T-helper 2 cell (primary cell): ENCODE measurements at regions not wholly inside any gene's neighbourhood (a gene's known extent, or its start where the extent isn't known, plus 50 kb on each side); places are given as distances from the start of the nearest gene placed in this dataset.
"Not testable (repeated sequence)": the region's sequence is repeated elsewhere in the genome, so short reads cannot be mapped to it uniquely, and the experiment has no call there.

Experiments
- DNase-seq, 5 experiments: peaks; one replicate each; pipeline versions ENCODE4 v3.0.0 to v3.0.0-alpha.2; 2012 to 2022

DNA sequence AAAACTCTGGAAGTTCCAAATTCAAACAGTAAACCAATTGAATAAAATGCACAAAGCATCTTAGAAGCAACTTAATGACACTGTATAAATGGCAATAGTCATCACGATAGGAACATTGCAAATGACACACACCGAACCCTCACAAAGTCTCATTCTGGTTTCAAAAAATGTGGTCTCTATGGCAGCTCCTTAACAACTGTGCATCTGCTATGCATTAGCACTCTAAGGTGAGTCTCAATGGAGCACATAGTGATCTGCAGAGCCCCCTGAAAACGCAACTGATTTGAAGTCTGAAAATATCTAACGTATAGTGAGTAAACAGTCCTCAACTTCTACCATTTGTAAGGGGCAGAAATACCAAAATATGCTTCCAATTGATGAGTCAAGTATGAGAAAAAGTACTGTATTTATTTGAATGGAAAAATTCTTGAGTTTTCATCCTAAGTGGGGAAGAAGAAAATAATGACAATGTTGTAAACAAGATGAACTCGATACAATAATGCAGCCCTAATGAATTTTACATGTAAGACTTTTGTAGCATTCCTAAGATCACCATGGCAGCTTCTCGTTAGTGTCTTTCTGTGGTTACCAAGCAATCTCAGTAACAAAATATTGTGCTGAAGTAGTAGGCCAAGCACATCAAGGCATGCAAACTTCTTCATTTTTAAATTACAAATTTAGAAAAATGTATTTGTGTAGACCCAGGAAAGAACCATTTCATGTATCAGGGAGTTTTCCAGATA, 517.5 kb upstream of the FAM174A start:
- DNase-seq: no peak

DNA sequence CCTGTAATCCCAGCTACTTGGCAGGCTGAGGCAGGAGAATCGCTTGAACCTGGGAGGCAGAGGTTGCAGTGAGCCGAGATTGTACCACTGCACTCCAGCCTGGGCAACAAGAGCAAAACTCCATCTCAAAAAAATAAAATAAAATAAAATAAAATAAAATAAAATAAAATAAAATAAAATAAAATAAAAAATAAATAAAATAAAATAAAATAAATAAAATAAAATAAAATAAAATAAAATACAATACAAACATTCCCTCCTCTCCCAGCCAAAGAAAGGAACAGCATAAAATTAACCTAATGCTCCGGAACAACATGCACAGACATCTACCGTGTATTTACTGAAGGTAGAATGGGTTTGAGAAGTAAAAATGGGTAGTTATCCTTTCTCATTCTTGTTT, 521.9 kb upstream of the FAM174A start:
- not testable (repeated sequence) for DNase-seq

DNA sequence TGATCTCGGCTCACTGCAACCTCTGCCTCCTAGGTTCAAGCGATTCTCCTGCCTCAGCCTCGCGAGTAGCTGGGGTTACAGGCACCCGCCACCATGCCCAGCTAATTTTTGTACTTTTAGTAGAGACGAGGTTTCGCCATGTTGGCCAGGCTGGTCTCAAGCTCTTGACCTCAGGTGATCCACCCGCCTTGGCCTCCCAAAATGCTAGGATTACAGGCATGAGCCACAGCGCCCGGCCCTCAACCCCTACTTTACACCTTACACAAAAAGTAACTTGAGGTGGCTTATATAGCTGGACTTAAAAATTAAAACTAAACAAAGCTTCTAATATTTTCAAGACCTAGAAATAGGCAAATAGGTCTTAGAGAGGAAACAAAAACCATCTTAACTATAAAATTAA, 524.0 kb upstream of the FAM174A start:
- not testable (repeated sequence) for DNase-seq

DNA sequence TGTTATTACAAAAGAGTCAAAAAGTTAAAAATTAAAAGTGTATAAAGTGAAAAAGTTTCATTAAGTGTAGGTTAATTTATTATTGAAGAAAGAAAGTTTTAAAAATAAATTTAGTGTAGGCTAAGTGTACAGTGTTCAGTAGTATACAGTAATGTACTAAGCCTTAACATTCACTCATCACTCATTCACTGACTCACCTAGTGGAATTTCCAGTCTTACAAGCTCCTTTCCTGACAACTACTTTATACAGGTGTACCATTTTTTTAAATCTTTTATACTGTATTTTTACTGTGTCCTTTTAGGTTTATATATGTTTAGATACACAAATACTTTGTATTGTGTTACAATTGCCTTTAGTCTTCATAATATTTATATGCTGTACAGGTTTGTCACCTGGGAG, 530.2 kb upstream of the FAM174A start:
- no peak for DNase-seq

DNA sequence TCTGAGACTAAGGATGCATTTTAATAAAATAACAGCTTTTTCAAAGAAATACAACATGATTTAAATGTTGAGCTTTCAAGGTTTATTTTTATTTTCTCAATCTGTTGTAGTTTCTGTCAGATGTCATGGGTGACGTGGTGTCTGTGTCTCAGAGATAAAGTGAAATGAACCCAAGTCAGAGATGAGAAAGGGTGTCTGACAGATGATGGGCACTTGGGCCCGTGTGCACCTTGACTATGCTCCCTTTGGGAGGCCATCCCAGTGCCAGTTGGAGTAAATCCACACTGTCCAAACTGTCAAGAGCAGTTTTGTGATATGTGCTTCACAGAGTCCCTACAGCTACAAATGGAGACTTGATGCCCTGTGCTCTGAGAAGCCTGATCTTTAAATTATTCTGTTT, 536.9 kb upstream of the FAM174A start:
- no peak for DNase-seq

DNA sequence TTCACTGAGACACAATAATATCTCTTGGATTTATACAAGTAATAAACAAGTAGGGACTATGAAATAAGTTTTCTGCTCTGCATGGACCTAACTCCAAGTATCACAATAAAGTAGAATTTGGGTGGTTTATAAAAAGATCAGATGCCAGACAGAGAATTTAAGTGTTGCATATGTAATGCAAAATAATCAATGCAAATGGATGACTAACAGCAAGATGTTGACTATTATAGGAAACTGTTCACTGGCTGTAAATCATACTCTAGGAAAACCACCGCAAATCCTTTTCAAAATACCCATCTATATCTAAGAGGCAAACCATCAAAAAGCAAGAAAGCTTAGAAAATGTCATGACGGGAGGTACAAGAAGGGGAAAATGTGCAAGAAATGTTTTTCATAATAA, 539.8 kb upstream of the FAM174A start:
- DNase-seq: no peak

DNA sequence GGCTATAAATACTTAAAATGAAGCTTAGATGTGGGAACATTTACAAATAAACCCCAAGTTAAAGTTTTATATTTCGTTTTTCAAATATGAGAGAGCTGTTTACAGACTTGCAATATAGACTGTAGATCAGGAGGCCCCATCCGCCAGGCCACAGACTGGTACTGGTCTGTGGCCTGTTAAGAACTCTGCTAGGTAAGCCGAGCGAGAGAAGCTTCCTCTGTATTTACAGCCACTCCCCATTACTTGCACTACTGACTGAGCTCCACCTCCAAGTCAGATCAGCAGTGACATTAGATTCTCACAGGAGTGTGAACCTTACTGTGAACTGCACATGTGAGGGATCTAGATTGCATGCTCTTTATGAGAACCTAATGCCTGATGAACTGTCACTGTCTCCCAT, 561.4 kb upstream of the FAM174A start:
- no peak for DNase-seq

DNA sequence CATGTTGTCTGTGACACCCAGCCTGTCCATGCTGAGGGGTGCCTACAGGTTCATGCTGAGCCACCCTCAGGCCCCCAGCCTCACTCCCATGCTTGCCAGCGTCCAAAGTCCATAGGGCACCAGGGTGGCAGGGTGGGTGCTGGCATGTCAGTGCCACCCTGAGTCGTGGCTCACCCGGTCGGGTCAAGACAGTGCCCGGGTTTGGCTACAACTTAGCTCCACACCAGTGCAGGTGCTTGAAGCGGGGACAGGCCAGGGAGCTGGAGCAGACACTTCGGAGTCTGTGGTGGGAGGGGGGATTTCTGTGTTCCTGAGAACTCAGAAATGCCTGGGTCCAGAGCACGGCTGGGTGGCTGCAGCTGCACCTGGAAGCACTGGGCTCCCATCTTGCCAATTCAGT, 579.2 kb upstream of the FAM174A start:
- DNase-seq: no peak

DNA sequence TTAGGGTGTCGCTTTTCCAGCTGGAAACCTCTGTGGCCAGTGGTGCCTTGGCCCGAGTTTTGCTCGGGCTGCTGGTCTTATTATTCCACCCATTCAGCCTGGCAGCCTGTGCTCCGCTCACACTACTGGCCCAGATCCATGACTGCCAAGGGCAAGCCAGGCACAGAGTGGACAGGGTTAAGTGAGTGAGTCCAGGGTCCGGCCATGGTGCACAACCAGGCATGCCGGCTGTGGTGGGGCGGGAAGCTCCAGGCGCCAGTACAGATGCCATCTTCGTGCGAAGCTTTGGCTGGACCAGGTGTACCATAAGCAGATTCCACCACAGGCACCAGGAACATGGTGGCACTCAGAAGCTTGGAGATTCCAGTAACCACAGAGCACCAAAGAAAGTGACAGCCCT, 580.2 kb upstream of the FAM174A start:
- no peak for DNase-seq

DNA sequence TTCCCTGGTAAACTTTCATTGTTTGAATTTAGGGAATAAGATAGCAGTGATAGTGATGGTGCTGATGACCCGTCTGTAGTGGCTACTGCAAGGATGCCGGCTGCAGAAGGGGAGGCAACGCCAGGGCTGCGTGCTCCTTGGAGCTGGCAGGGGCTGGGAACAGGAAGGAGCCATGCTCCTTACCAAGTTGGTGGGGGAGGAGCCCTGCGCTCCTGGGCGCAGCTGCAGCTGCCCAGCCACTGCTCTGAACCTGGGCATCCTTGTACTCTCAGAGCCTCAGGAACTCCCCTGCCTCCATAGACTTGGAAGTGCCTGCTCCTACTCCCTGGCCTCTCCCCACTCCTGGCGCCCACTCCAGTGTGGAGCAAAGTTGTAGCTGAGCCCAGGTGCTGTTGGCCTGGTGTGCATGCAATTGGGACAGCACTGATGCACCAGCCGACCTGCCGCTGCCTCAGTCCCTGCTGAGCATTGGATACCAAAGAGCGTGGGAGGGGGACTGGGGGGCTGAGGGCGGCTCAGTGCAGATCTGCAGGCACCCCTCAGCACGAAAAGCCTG, 585.1 kb upstream of the FAM174A start:
- DNase-seq: no peak

DNA sequence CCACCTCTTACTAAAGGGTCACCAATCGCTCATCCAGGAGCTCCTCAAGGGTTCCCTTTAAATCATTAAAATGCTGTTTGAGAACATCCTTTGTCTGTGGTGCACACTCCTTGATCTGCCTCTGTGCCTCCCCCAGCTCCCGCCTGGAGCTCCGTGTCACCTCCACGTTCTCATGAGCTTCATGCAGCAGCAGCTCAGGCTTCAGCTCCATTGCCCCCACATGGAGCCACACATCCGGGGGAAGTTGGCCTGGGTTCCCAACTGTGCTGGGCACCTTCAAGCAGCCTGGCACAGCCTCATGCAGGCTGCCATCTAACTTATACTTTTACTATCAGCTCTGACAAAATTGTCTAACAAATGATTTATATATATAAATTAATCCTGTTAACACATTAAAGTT, 585.8 kb upstream of the FAM174A start:
- DNase-seq: no peak

DNA sequence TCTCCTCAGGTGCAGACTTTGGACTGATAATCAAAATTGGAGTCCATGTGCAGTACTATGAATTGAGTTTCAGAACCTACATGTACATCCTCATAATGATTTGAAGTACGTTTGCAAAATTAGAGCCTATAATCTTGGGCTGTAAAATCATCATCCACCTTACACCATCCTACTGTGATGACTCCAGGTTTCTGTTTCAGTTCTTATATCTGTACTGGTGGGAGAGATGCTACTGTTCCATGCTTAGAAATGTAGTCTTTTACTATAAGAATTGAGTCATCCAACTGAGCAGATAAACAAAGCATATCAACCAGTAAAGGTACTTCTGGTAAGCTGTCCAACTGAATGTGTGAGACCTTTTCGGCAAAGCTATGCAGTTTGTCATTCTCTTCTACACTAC, 586.3 kb upstream of the FAM174A start:
- DNase-seq: no peak

DNA sequence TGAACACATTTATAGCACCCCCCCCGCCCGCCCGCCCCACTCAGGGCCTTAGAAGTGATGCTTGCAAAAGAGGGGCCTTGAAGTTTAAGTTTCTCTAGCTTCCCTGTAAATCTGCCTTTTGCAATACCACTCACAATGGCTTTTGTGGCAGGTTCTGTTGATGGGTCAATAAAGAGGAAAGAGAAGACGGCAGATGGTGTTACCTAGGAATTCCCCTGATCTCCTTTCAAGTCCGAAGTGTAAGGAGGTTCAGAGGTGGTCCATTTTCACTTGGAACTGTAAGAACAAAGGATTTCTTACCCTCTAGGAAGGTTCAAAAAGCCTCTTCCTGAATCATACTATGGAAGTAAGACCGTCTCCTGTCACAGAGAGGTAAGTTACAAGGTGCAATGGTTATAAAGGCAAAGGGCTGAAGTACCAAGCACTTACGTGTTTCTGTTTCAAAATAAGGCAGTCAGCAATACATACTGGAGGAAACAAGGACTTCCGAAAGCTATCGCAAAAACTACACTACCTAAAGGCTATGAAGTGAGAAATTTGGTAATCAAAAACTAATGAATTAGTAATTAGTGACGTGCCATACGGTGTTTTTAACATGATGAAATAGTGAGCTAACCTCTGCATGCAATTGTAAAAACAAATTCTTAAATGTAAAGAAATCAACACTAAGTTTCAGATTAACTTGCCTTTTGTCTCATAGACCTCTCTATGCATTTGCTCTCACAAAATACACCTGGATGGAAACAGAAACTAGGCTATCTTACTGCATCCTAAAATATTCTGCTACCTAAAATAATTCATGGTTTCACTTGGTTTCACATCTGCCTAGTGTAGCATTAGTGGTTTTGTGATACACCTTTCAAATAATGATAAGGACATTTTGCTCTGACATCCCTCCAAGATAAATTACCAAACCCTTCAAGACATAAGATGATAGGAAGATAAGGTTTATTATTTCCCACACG, 589.4 kb upstream of the FAM174A start:
- no peak for DNase-seq

DNA sequence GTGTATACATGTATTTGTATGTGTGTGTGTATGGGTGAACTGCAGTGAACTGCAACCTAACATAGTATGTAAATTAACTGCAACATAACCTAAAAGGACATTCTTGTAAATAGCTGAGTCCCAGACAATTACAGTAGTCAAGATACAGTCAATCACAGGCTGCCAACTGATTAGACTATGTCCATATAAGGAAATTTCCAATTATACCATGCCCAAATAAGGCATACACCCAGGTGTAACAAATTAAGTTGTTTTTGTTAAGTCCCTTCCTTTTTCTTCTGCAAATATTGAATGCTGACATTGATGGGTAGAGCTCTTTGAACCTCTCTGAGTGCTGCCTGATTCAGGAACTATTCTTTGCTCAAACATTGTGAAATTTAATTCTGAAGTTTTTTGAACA, 594.6 kb upstream of the FAM174A start:
- DNase-seq: no peak

DNA sequence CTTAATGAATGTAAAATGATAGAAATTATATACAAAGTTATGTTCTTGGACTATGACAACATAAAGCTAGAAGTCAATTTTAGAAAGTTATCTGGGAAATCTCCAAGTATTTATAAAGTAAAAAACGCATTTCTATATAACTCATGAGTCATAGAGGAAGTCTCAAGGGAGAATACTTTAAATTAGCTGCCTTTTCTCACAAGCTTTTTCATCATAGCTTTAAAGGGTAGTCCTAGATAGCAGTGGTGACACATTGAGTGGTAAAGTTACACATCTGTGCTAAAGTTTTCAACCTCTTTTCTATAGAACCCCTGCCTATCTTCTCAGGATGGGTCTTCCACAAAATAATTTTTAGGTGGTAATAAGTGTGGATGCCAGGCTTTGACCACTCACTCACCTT, 598.3 kb upstream of the FAM174A start:
- DNase-seq: no peak

DNA sequence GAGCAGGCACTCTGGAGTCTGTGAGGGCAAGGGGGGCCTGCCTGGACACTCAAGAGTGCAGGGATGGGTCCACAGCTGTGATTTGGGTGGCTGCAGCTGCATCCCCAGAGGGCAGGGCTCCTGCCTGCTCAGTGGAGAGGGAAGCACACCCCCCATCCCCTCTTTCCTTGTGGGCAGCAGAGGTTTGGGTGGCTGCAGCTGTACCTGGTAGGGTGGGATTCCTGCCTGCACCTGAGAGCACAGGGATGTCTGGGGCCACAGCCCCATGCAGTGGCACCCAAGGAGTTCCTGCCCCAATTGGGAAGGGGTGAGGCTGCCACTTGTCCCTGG, 605.4 kb upstream of the FAM174A start:
- DNase-seq: no peak

DNA sequence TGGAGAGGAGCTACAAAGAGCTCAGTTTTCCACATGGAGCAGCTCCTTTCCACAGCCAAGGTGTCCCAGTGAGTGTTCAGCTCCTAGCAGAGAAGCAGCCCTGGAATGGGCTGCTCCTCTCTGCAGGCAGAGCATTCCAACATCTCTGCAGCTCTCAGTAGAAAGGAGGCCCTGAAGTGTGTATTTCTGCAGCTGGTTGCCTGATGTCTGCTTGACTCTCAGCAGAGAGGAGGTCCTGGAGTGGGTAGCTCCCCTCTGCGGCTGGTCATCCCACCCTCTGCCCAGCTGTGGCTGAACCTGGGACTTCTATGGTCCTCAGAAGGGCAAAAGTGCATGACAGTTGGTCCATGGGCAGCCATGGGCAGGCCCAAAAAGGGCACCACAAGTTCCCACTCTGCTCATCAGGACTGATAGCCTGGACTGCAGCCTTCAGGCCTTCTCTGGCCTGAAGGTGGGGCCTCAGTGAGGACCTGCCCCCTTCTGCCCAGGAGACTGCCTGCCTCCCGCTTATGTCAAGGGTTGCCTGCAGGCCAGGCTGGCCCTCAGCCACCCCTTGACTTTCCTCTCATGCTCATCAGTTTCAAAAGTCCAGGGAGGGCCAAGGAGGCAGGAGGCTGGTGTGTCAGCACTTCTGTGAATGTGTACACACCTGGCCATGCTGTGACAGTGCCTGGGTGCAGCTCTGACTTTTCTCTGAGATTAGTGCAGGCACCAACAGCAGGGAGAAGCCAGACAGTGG, 605.9 kb upstream of the FAM174A start:
- DNase-seq: no peak

DNA sequence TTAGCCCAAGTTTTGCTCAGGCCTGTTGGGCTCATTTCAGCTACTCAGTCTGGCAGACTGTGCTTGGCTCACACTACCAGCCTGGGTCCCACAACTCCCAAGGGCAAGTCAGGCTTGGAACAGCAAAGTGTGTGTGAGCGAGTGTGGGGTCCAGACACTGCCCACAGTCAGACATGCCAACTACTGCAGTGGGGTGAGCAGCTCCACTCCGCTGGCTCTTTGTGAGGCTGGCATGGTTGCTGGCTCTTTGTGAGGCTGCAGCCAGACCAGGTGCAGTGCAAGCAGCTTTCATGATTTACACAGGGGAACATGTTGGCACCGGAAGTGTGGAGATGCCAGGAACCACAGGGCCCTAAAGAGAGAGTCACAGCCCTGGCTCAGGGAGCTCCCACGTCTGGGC, 606.7 kb upstream of the FAM174A start:
- DNase-seq: no peak

DNA sequence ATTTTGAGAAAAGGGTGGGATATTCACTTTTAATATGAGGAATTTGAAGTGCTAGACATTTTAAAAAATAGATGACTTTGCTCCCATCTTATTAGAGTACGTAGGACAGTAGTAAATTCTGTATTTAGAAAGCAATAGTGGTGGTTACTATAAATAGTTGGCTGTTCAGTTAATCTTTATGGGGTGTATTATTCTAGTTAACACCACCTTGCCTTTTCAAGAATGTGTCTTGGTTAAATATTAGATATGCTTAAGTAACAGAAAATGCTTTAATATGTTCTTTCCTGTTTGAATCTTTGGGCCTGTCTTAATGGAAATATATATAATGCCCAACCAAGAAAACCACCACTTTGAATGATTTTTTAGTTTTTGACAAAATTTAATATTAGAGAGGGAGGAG, 608.7 kb upstream of the FAM174A start:
- no peak for DNase-seq

DNA sequence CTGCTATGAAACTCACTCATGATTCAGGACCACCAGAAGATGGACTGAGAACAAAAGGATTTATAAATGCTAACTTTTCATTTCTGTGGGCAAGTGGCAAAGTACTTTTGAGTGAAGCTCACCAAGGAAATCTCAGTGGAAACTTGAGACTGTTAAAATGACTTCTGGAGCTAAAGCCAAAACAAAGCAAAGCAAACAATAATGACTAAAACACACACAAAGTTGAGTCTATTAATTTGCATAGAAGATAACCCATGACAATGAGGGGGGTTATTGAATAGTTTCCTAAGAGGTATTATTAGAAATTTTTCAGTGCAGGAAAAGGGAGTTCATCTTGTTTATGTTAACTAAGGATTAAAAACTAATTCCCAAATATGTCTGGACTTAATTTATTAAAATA, 612.8 kb upstream of the FAM174A start:
- no peak for DNase-seq

DNA sequence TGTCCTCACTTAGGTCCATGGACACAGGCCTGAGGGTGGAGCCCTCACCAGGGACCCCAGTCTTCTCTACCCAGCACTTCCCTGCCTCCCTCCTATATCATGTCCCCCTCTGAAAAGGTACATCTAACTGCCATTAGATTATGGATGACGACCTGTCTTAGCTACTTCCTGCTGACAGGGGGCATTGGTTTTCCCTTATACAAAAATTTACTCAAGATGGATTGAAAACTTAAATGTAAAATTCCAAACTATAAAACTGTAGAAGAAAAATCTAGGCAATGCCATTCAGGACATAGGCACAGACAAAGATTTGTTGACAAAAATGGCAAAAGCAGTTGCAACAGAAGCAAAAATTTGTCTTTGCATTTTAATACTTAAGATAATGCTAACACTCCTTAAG, 623.2 kb upstream of the FAM174A start:
- no peak for DNase-seq

DNA sequence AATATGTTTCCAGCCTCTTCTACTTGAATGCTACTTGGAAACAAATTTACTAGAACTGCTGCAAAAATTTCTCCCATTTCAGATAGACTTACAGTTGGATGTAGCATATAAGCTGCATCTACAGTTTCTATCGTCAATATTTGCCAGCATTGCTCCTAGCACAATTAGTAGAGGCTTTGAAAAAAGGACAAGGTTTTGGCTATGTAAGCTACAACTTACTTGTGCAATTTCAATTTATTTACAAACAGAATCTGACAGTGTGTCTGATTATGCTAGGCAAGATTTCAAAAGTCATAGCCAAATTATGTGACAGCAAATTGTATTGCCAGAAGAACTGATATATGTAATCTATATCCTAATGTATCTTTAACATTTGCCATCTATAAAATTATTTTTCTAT, 628.4 kb upstream of the FAM174A start:
- no peak for DNase-seq

DNA sequence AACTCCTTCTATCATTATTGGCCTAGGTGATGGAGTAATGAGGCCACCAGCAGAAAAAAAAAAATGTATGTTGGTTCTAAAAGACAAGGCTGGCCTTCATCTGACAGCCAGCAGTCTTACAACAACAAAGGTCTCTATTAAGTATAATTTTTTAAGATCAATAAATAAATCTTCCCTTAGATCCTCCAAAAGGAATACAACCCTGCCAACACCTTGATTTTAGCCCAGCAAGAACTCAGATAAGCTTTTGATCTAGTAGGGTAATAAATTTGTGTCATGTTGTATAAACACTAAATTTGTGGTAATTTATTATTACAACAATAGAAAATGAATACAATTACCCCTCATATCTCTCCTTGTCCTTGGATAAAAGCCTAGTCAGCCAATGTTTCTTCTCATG, 633.2 kb upstream of the FAM174A start:
- DNase-seq: no peak
